Gastrocnemius medialis (tissue), 4 donors: ENCODE measurements at regions not wholly inside any gene's neighbourhood (a gene's known extent, or its start where the extent isn't known, plus 50 kb on each side); places are given as distances from the start of the nearest gene placed in this dataset.

Experiments used
- ATAC-seq, 2 donors: fragments of 150-250 bp; one replicate each; pipeline ENCODE4 v1.9.1; 2016
- DNase-seq, 2 donors: peaks; one replicate each; pipeline ENCODE4 v3.0.0-alpha.2; 2019
- H3K27ac ChIP-seq, 4 donors: fragments of 200-600 bp; sonication (generic); 1 replicate in 1 of 4; 2 replicates in 3 of 4; pipeline ENCODE4 v1.5.1; 2016 to 2018; ENCODE audit warnings: mild to moderate bottlenecking in 2 of 4, moderate library complexity in 1 of 4
- H3K27me3 ChIP-seq, 3 donors: fragments of 200-600 bp; sonication (generic) in 2 of 3; 1 replicate in 1 of 3; 2 replicates in 2 of 3; pipeline versions ENCODE4 v1.5.1 to v1.6.0; 2016 to 2019; ENCODE audit warnings: mild to moderate bottlenecking in 1 of 3, moderate library complexity in 1 of 3
- H3K36me3 ChIP-seq, 2 donors: fragments of 200-600 bp; sonication (generic) in 1 of 2; one replicate each; pipeline ENCODE4 v1.5.1; 2017 to 2018
- H3K4me1 ChIP-seq, 2 donors: fragments of 200-600 bp; sonication (generic) in 1 of 2; one replicate each; pipeline ENCODE4 v1.5.1; 2016 to 2017; ENCODE audit warnings: mild to moderate bottlenecking in 2 of 2
- H3K4me3 ChIP-seq, 4 donors: fragments of 200-600 bp; sonication (generic) in 3 of 4; 1 replicate in 1 of 4; 2 replicates in 3 of 4; pipeline ENCODE4 v1.5.1; 2016 to 2019; ENCODE audit warnings: mild to moderate bottlenecking in 2 of 4
- H3K9me3 ChIP-seq, 3 donors: fragments of 200-600 bp; sonication (generic) in 2 of 3; 1 replicate in 1 of 3; 2 replicates in 2 of 3; pipeline ENCODE4 v1.5.1; 2016 to 2019
- CTCF ChIP-seq, 5 experiments: fragments of 450-650 bp in 3 of 5; fragments of 200-600 bp in 2 of 5; sonication (generic) in 2 of 5; IDR thresholded peaks in 4 of 5; conservative IDR thresholded peaks in 1 of 5; 1 replicate in 4 of 5; 2 replicates in 1 of 5; pipeline ENCODE4 v1.5.1; 2016 to 2019; ENCODE audit warnings: antibody characterized with exemption in 5 of 5, mild to moderate bottlenecking in 3 of 5, moderate library complexity in 3 of 5
- POLR2A ChIP-seq, 2 donors: fragments of 450-650 bp; IDR thresholded peaks; one replicate each; pipeline ENCODE4 v1.6.1; 2017; ENCODE audit warnings: antibody characterized with exemption in 2 of 2, mild to moderate bottlenecking in 2 of 2, moderate library complexity in 2 of 2
- in situ Hi-C, 4 donors: fragments of 200-750 bp; cut with MboI; loops; one replicate each; pipeline versions ENCODE4 v1.15.0 to v1.8.0; 2017; ENCODE audit warnings: low sequenced_read_pairs in 4 of 4
- intact Hi-C: fragments of 100-400 bp; cut with DNase I; formaldehyde crosslinking; loops from one replicate; pipeline ENCODE4 v1.15.1; 2023; ENCODE audit warnings: low total_unique reads

GRCh38 chr4:163949976-163950601 is 455.6 kb downstream of the TMA16 start:
- H3K27me3 ChIP-seq: no peaks in the 10 kb centered on the region
- H3K4me3 ChIP-seq: no peak overlapping the region
- ATAC-seq (no peak), DNase-seq (no peak)
- no peak for TF ChIP-seq POLR2A (IDR thresholded peaks at IDR 0.05)
- TF ChIP-seq CTCF (IDR thresholded peaks at IDR 0.05 in 4 of 5, conservative IDR thresholded peaks at IDR 0.05 in 1 of 5): no peak
- no peaks in the 10 kb centered on the region for H3K4me1 ChIP-seq
- no peaks in the 10 kb centered on the region for H3K36me3 ChIP-seq
- no peak overlapping the region for H3K27ac ChIP-seq
- no peaks in the 10 kb centered on the region for H3K9me3 ChIP-seq
- in situ Hi-C loops: no loop called here
- intact Hi-C loops: no loop called here

- intact Hi-C loops: no loop called here
- DNase-seq: no peak
- H3K4me1 ChIP-seq: no peaks in the 10 kb centered on the region
- no peaks in the 10 kb centered on the region for H3K27me3 ChIP-seq
- H3K36me3 ChIP-seq: no peaks in the 10 kb centered on the region
- no peak overlapping the region for H3K27ac ChIP-seq
- no peak for TF ChIP-seq POLR2A (IDR thresholded peaks at IDR 0.05)
- no peak for TF ChIP-seq CTCF (IDR thresholded peaks at IDR 0.05 in 4 of 5, conservative IDR thresholded peaks at IDR 0.05 in 1 of 5)
- no peaks in the 10 kb centered on the region for H3K9me3 ChIP-seq
- in situ Hi-C loops: no loop called here
- no peak for ATAC-seq
- H3K4me3 ChIP-seq: no peak overlapping the region
Measured at GRCh38 chr4:163955288-163955687, 460.8 kb downstream of the TMA16 start.

- DNase-seq: no peak
- TF ChIP-seq POLR2A (IDR thresholded peaks at IDR 0.05): no peak
- no peak for TF ChIP-seq CTCF (IDR thresholded peaks at IDR 0.05 in 4 of 5, conservative IDR thresholded peaks at IDR 0.05 in 1 of 5)
- Histone ChIP-seq H3K27me3 (no peaks in the 10 kb centered on the region), H3K4me1 (no peaks in the 10 kb centered on the region), H3K27ac (no peak overlapping the region), H3K9me3 (no peaks in the 10 kb centered on the region), H3K4me3 (no peak overlapping the region), H3K36me3 (no peaks in the 10 kb centered on the region)
- ATAC-seq: no peak
- intact Hi-C loops: no loop called here
- in situ Hi-C loops: no loop called here
Measured at GRCh38 chr4:163958751-163959150, 464.3 kb downstream of the TMA16 start.

- Histone ChIP-seq H3K27me3 (no peaks in the 10 kb centered on the region), H3K36me3 (no peaks in the 10 kb centered on the region), H3K4me3 (no peak overlapping the region), H3K9me3 (no peaks in the 10 kb centered on the region), H3K4me1 (no peaks in the 10 kb centered on the region), H3K27ac (no peak overlapping the region)
- ATAC-seq (no peak), DNase-seq (no peak)
- intact Hi-C loops (no loop called here), in situ Hi-C loops (no loop called here)
- no peak for TF ChIP-seq POLR2A (IDR thresholded peaks at IDR 0.05)
- TF ChIP-seq CTCF (IDR thresholded peaks at IDR 0.05 in 4 of 5, conservative IDR thresholded peaks at IDR 0.05 in 1 of 5): no peak
Measured at GRCh38 chr4:163959932-163960331, 465.4 kb downstream of the TMA16 start.

GRCh38 chr4:163966612-163967011 is 472.1 kb downstream of the TMA16 start:
- intact Hi-C loops: no loop called here
- Histone ChIP-seq H3K4me3 (no peak overlapping the region), H3K27me3 (no peaks in the 10 kb centered on the region), H3K9me3 (no peaks in the 10 kb centered on the region), H3K36me3 (no peaks in the 10 kb centered on the region), H3K4me1 (no peaks in the 10 kb centered on the region), H3K27ac (no peak overlapping the region)
- no peak for ATAC-seq
- in situ Hi-C loops: no loop called here
- DNase-seq: no peak
- TF ChIP-seq CTCF (IDR thresholded peaks at IDR 0.05 in 4 of 5, conservative IDR thresholded peaks at IDR 0.05 in 1 of 5) (no peak), POLR2A (IDR thresholded peaks at IDR 0.05) (no peak)
